ENCODE measurements at regions not wholly inside any gene's neighbourhood (a gene's known extent, or its start where the extent isn't known, plus 50 kb on each side); places are given as distances from the start of the nearest gene placed in this dataset.

GRCh38 chr9:31848505-31849285, 535.7 kb upstream of the ACO1 start (continued):
- no peak for TF ChIP-seq ZBTB49 (CRISPR knock-in tag; IDR thresholded peaks at IDR 0.05; ENCODE audit: borderline replicate concordance)
- no peak for TF ChIP-seq CENPX (CRISPR knock-in tag; IDR thresholded peaks at IDR 0.05)
- TF ChIP-seq HNF1B (CRISPR knock-in tag; IDR thresholded peaks at IDR 0.05), result 0 out of 2 replicates have a peak, but pooled peaks have one; percentile 29
- TF ChIP-seq ZNF567 (CRISPR knock-in tag; IDR thresholded peaks at IDR 0.05; ENCODE audit: borderline replicate concordance), result no peak
- no peak for TF ChIP-seq ZNF510 (CRISPR knock-in tag; IDR thresholded peaks at IDR 0.05; ENCODE audit: low read depth)
- no peak for TF ChIP-seq ZNF234 (CRISPR knock-in tag; conservative IDR thresholded peaks at IDR 0.05)
- no peak for TF ChIP-seq BATF2 (CRISPR knock-in tag; IDR thresholded peaks at IDR 0.05)
- TF ChIP-seq ETV5 (CRISPR knock-in tag; IDR thresholded peaks at IDR 0.05; ENCODE audit: borderline replicate concordance), result peak; percentile 29; the same call in 1 of the 2 replicates
- no peak for TF ChIP-seq ZNF605 (CRISPR knock-in tag; IDR thresholded peaks at IDR 0.05)
- TF ChIP-seq ZC3H4 (CRISPR knock-in tag; IDR thresholded peaks at IDR 0.05; ENCODE audit: borderline replicate concordance), result no peak
- no peak for TF ChIP-seq ZNF891 (CRISPR knock-in tag; IDR thresholded peaks at IDR 0.05)
- peak; percentile 78 for TF ChIP-seq ZNF766 (CRISPR knock-in tag; IDR thresholded peaks at IDR 0.05; ENCODE audit: borderline replicate concordance)
- no peak for TF ChIP-seq ZFP1 (CRISPR knock-in tag; IDR thresholded peaks at IDR 0.05)
- no peak for TF ChIP-seq RXRA (CRISPR knock-in tag; IDR thresholded peaks at IDR 0.05)
- no peak for TF ChIP-seq ZNF788 (CRISPR knock-in tag; IDR thresholded peaks at IDR 0.05; ENCODE audit: borderline replicate concordance)
- no peak for TF ChIP-seq ZNF296 (CRISPR knock-in tag; conservative IDR thresholded peaks at IDR 0.05)
- TF ChIP-seq SNRNP70 (IDR thresholded peaks at IDR 0.05; ENCODE audit: low read depth, low read length), result no peak
- no peak for TF ChIP-seq NONO (IDR thresholded peaks at IDR 0.05)
- no peak for TF ChIP-seq NONO (CRISPR knock-in tag; conservative IDR thresholded peaks at IDR 0.05)
- no peak for TF ChIP-seq ZEB1 (IDR thresholded peaks at IDR 0.05; ENCODE audit: insufficient replicate concordance, low read depth)
- TF ChIP-seq BHLHE40 (IDR thresholded peaks at IDR 0.05; ENCODE audit: low read length), result no peak
- TF ChIP-seq ZNF441 (CRISPR knock-in tag; IDR thresholded peaks at IDR 0.05; ENCODE audit: borderline replicate concordance), result no peak
- no peak for TF ChIP-seq GPN1 (CRISPR knock-in tag; IDR thresholded peaks at IDR 0.05; ENCODE audit: borderline replicate concordance)
- TF ChIP-seq MYC (CRISPR knock-in tag; IDR thresholded peaks at IDR 0.05; ENCODE audit: borderline replicate concordance), result no peak
- TF ChIP-seq ETV6 (CRISPR knock-in tag; conservative IDR thresholded peaks at IDR 0.05), result no peak
- no peak for TF ChIP-seq ZMAT3 (CRISPR knock-in tag; conservative IDR thresholded peaks at IDR 0.05)
- no peak for TF ChIP-seq KDM4B (CRISPR knock-in tag; IDR thresholded peaks at IDR 0.05)
